Neural cell (in vitro differentiated cells): ENCODE measurements at regions not wholly inside any gene's neighbourhood (a gene's known extent, or its start where the extent isn't known, plus 50 kb on each side); places are given as distances from the start of the nearest gene placed in this dataset.

ENCODE experiments used
- H2AFZ ChIP-seq: fragments of 200-600, 300-800 bp; sonication (generic), shearing (Covaris generic); 2 replicates; pipeline ENCODE4 v1.6.0; 2014; ENCODE audit warnings: low read depth, mild to moderate bottlenecking, antibody characterized with exemption, low read length, moderate library complexity
- H3F3A ChIP-seq: fragments of 200-600 bp; shearing (Covaris generic); 2 replicates; pipeline ENCODE4 v1.6.1; 2016; ENCODE audit warnings: mild to moderate bottlenecking, moderate library complexity, mixed read lengths, antibody characterized with exemption, low read length; ENCODE audit not compliant: insufficient read depth, poor library complexity, severe bottlenecking
- H3K27ac ChIP-seq: fragments of 200-600, 300-800 bp; sonication (generic), shearing (Covaris generic); 2 replicates; pipeline ENCODE4 v1.5.1; 2014; ENCODE audit warnings: mild to moderate bottlenecking, low read length, moderate library complexity
- H3K27me3 ChIP-seq: fragments of 300-800, 200-600 bp; sonication (generic), shearing (Covaris generic); 2 replicates; pipeline ENCODE4 v1.6.0; 2014; ENCODE audit warnings: mild to moderate bottlenecking, low read depth, low read length, moderate library complexity; ENCODE audit not compliant: insufficient read depth
- H3K36me3 ChIP-seq: fragments of 300-800, 200-600 bp; sonication (generic), shearing (Covaris generic); 2 replicates; pipeline ENCODE4 v1.5.1; 2014; ENCODE audit warnings: mild to moderate bottlenecking, antibody characterized with exemption, low read length, moderate library complexity; ENCODE audit not compliant: insufficient read depth
- H3K4me2 ChIP-seq: fragments of 300-800, 200-600 bp; sonication (generic), shearing (Covaris generic); 2 replicates; pipeline ENCODE4 v1.6.0; 2014; ENCODE audit warnings: mild to moderate bottlenecking, low read length
- H3K4me3 ChIP-seq: fragments of 300-800, 200-600 bp; sonication (generic), shearing (Covaris generic); 2 replicates; pipeline ENCODE4 v1.5.1; 2014; ENCODE audit warnings: mild to moderate bottlenecking, low read length, moderate library complexity
- H3K79me2 ChIP-seq: fragments of 200-600 bp; shearing (Covaris generic); replicated peaks from 2 replicates; pipeline ENCODE4 v1.6.0; 2014; ENCODE audit warnings: mild to moderate bottlenecking, low read length, moderate library complexity; ENCODE audit not compliant: insufficient read depth
- H3K9ac ChIP-seq: fragments of 300-800, 200-600 bp; sonication (generic), shearing (Covaris generic); 2 replicates; pipeline ENCODE4 v1.6.1; 2016; ENCODE audit warnings: mild to moderate bottlenecking, low read length, mixed read lengths
- H3K9me2 ChIP-seq: fragments of 200-600 bp; shearing (Covaris generic); 2 replicates; pipeline ENCODE4 v1.6.1; 2016; ENCODE audit warnings: mild to moderate bottlenecking, low read length, mixed read lengths; ENCODE audit not compliant: insufficient read depth
- H3K9me3 ChIP-seq: fragments of 200-600, 300-800 bp; sonication (generic), shearing (Covaris generic); 2 replicates; pipeline ENCODE4 v1.6.1; 2016; ENCODE audit warnings: mild to moderate bottlenecking, mixed run types, low read length, moderate library complexity, mixed read lengths
- H4K20me1 ChIP-seq: fragments of 200-600 bp; shearing (Covaris generic); 2 replicates; pipeline ENCODE4 v1.6.1; 2016; ENCODE audit warnings: mild to moderate bottlenecking, mixed run types; ENCODE audit not compliant: insufficient read depth
- EP300 ChIP-seq: fragments of 450-650 bp; conservative IDR thresholded peaks from 2 replicates; pipeline ENCODE4 v1.6.1; 2014; ENCODE audit warnings: antibody characterized with exemption, mild to moderate bottlenecking, moderate library complexity; ENCODE audit not compliant: poor library complexity, severe bottlenecking
- EZH2 ChIP-seq: fragments of 200-600, 300-800 bp; shearing (Covaris generic), sonication (generic); IDR thresholded peaks from 2 replicates; pipeline ENCODE4 v1.6.1; 2014; ENCODE audit warnings: antibody characterized with exemption, low read length, borderline replicate concordance, mild to moderate bottlenecking; ENCODE audit not compliant: insufficient read depth, poor library complexity, severe bottlenecking
- MXI1 ChIP-seq: fragments of 450-650 bp; conservative IDR thresholded peaks from 2 replicates; pipeline ENCODE4 v1.6.1; 2014; ENCODE audit warnings: antibody characterized with exemption, mild to moderate bottlenecking; ENCODE audit not compliant: poor library complexity, severe bottlenecking
- POLR2AphosphoS5 ChIP-seq: IDR thresholded peaks from 2 replicates; pipeline ENCODE4 v1.6.1; 2012
- RAD21 ChIP-seq: fragments of 450-650 bp; conservative IDR thresholded peaks from 2 replicates; pipeline ENCODE4 v1.6.1; 2014; ENCODE audit warnings: antibody characterized with exemption, mild to moderate bottlenecking, moderate library complexity
- SMC3 ChIP-seq: fragments of 450-650 bp; conservative IDR thresholded peaks from 2 replicates; pipeline ENCODE4 v1.6.1; 2014; ENCODE audit warnings: antibody characterized with exemption, mild to moderate bottlenecking, moderate library complexity; ENCODE audit not compliant: poor library complexity
- TAF1 ChIP-seq: IDR thresholded peaks from 2 replicates; pipeline ENCODE4 v1.6.1; 2012; ENCODE audit warnings: low read depth
- TF ChIP-seq, protein P1 (sequence below): fragments of 450-650 bp; IDR thresholded peaks from 2 replicates; pipeline ENCODE4 v1.5.1; 2014; ENCODE audit warnings: antibody characterized with exemption, mild to moderate bottlenecking, moderate library complexity; ENCODE audit not compliant: poor library complexity, severe bottlenecking

DNA sequence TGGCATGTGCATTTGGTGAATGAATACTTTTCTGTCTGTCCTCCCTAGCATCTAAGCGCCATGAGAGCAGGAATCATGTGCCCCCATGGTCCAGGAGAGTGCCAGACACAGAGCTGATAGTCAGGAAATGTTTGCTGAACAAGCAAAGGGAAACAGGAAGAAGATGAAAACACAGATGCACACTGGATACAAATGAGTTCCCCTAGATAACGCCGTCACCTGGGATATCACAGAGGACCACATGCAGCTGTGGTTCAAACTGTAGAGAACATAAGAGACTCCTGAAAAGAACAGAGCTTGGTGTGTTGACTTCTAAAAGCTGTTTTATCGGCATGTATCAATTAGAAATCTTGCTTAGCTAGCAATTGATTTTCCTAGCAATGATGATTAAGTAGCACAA, 293.7 kb downstream of the BTBD3 start:
- H3K4me3 ChIP-seq = no peak overlapping the region
- no peaks in the 10 kb centered on the region for H3F3A ChIP-seq
- no peak overlapping the region for H3K4me2 ChIP-seq
- no peaks in the 10 kb centered on the region for H3K36me3 ChIP-seq
- H3K9ac ChIP-seq = no peak overlapping the region
- H3K9me2 ChIP-seq = no peaks in the 10 kb centered on the region
- TF ChIP-seq TAF1 (no peak), POLR2AphosphoS5 (no peak), MXI1 (no peak), EZH2 (no peak), SMC3 (no peak), EP300 (no peak)
- TF ChIP-seq, protein P1, sequence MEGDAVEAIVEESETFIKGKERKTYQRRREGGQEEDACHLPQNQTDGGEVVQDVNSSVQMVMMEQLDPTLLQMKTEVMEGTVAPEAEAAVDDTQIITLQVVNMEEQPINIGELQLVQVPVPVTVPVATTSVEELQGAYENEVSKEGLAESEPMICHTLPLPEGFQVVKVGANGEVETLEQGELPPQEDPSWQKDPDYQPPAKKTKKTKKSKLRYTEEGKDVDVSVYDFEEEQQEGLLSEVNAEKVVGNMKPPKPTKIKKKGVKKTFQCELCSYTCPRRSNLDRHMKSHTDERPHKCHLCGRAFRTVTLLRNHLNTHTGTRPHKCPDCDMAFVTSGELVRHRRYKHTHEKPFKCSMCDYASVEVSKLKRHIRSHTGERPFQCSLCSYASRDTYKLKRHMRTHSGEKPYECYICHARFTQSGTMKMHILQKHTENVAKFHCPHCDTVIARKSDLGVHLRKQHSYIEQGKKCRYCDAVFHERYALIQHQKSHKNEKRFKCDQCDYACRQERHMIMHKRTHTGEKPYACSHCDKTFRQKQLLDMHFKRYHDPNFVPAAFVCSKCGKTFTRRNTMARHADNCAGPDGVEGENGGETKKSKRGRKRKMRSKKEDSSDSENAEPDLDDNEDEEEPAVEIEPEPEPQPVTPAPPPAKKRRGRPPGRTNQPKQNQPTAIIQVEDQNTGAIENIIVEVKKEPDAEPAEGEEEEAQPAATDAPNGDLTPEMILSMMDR = no peak
- H2AFZ ChIP-seq = no peak overlapping the region
- no peak overlapping the region for H3K27ac ChIP-seq
- H3K27me3 ChIP-seq = no peaks in the 10 kb centered on the region
- no peaks in the 10 kb centered on the region for H3K9me3 ChIP-seq
- H4K20me1 ChIP-seq = no peaks in the 10 kb centered on the region
- H3K79me2 ChIP-seq = no peaks in the 10 kb centered on the region

DNA sequence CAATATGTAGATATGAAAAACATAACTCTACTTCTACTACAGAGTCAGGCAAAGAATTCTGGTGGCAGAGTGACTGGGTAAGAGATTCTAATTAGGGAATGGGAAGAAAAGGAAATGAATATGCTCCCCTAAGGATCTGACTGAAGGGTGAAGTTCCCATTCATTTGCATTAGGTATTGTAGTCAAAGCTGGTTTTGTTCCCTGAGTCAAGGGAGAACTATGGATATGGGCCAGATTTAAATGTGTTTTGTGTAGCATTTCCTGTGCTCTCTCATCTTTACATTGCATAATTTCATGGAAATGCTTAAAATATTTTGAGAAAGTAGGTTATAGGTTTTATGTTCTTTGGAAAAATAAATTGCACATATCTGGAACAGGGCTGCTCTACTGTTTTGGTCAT, 299.7 kb downstream of the BTBD3 start:
- H4K20me1 ChIP-seq = no peaks in the 10 kb centered on the region
- no peak overlapping the region for H3K4me2 ChIP-seq
- H3F3A ChIP-seq = peaks cover 2% of the 10 kb centered on the region
- H3K27me3 ChIP-seq = no peaks in the 10 kb centered on the region
- H3K79me2 ChIP-seq = no peaks in the 10 kb centered on the region
- no peak overlapping the region for H3K27ac ChIP-seq
- no peaks in the 10 kb centered on the region for H3K9me3 ChIP-seq
- H2AFZ ChIP-seq = no peak overlapping the region
- no peaks in the 10 kb centered on the region for H3K36me3 ChIP-seq
- TF ChIP-seq TAF1 (no peak), EZH2 (no peak), RAD21 (no peak), MXI1 (no peak), SMC3 (no peak), POLR2AphosphoS5 (no peak)
- TF ChIP-seq, protein P1 = no peak
- no peak overlapping the region for H3K9ac ChIP-seq
- no peak overlapping the region for H3K4me3 ChIP-seq
- H3K9me2 ChIP-seq = no peaks in the 10 kb centered on the region

DNA sequence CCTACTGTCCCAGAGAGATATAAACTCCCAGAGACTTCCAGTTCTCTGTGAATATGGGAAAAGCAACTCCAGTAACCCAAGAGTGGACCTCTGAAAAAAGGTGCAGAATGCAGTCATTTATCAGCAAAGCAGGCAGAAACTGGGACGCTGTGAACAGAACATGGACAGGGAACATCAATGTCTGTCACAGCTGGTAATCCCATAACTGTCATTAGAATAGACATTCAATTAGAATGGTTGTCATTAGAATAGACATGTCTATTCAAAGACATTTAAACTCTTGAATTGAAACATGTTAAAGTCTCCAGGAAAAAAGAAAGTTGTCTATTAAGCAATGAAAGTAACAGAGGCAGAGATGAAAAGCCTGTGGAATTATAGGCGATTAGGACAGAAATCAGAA, 302.1 kb downstream of the BTBD3 start:
- no peak overlapping the region for H2AFZ ChIP-seq

More for the DNA sequence above, 302.1 kb downstream of the BTBD3 start:
- TF ChIP-seq EZH2 = no peak
- TF ChIP-seq RAD21 = peak; percentile 11
- peak; percentile 70 for TF ChIP-seq POLR2AphosphoS5
- peak; percentile 95 for TF ChIP-seq EP300
- H3K4me3 ChIP-seq = no peak overlapping the region
- peaks cover 2% of the 10 kb centered on the region for H3F3A ChIP-seq
- no peak overlapping the region for H3K27ac ChIP-seq
- H4K20me1 ChIP-seq = no peaks in the 10 kb centered on the region
- no peak overlapping the region for H3K4me2 ChIP-seq
- no peaks in the 10 kb centered on the region for H3K9me2 ChIP-seq
- H3K79me2 ChIP-seq = no peaks in the 10 kb centered on the region
- no peaks in the 10 kb centered on the region for H3K9me3 ChIP-seq
- no peaks in the 10 kb centered on the region for H3K36me3 ChIP-seq
- H3K27me3 ChIP-seq = no peaks in the 10 kb centered on the region
- H3K9ac ChIP-seq = no peak overlapping the region
